ENCODE measurements at regions not wholly inside any gene's neighbourhood (a gene's known extent, or its start where the extent isn't known, plus 50 kb on each side); places are given as distances from the start of the nearest gene placed in this dataset.

- FAIRE-seq (no peak), DNase-seq (ENCODE audit: insufficient read length, low spot score) (no peak)
Observed at GRCh38 chr18:72104851-72105250, 439.3 kb downstream of the CBLN2 start.

DNA sequence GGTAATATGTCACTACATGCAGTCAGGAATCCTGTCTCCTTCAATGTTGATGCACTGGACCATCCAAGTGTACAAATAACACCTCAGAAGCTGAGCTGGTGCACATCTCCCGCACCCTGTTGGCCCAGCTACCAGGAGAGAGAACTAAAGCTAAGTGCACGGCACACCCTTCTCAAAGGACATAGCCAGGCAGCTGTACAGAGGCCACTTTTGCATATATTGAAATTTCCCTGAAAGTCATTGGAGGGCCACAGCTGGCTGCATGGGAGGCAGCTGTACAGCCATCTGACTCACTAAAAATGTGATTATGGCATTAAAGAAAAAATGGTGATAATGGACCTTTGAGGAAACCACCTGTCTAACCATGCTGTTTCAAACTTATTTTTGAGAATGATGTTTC, 441.7 kb downstream of the CBLN2 start:
- DNase-seq (ENCODE audit: insufficient read length, low spot score) (no peak), FAIRE-seq (no peak)

DNA sequence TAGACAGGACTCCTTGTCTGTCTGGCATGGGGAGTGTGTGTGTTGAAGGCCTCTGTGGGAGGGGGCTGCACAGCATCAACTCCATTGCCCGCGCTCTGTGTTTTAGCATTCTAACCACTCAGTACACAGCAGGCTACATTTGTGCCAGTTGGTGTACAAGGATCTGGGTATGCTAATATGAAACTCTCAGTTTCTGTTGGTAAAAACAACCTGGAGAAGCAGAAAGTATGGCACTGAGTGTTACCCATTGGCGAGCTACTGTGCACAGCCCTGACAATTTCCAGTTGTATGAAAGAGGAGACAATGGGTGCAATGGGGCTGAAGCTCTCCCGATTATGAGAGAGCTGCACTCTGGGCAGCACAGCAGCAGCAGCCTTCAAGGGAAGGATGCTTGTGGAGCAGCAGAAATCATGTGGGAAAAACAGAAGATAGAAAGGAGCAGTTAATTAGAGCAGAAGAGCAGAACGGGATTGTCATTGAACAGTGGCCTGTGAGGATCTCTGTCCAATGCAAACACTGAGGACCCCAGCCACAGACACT, 443.6 kb downstream of the CBLN2 start:
- DNase-seq (ENCODE audit: insufficient read length, low spot score) (no peak), FAIRE-seq (no peak)

GRCh38 chr18:72091369-72091768, 452.8 kb downstream of the CBLN2 start:
- FAIRE-seq (no peak), DNase-seq (ENCODE audit: insufficient read length, low spot score) (no peak)

GRCh38 chr18:72089432-72089831, 454.7 kb downstream of the CBLN2 start:
- FAIRE-seq: no peak
- DNase-seq (ENCODE audit: insufficient read length, low spot score): no peak

DNA sequence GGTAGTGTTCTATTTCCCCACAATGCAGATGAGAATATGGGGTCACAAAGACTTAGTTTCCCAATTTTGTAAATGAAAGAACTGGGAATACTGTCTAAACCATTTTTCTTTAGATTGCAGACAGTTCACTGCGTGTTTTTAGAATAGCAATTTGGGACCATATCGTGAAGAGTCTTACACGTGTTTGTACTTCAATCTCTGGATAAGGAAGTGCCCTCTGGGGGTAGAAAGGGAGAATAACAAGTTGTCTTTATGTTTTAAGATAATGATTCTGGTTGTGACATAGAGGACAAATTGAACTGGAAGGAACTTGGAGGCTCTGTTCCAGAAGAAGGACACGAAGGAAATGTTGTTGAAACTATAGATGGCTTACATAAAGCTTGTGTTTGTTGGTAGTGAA, 457.7 kb downstream of the CBLN2 start:
- no peak for FAIRE-seq

DNA sequence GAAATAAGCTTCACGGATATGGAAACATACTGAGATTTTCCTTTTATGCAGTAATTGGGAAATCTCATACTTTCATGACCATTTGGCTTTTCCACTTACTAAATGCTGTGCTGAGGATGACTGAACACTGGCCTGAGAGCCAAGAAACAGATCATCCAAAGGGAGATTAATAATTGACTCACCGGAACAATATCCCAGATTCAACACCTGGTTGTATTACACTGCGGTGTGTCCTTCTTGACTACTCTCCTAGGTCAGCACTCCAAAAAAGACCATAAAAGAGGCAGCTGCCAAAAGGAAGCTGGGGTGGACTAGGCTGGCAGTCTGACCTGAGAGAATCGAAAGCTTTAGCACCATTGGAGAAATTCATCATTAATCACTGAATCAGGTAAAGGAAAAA, 469.1 kb downstream of the CBLN2 start:
- DNase-seq (ENCODE audit: insufficient read length, low spot score) (no peak), FAIRE-seq (no peak)

More for the DNA sequence above, 457.7 kb downstream of the CBLN2 start:
- DNase-seq (ENCODE audit: insufficient read length, low spot score): no peak

DNA sequence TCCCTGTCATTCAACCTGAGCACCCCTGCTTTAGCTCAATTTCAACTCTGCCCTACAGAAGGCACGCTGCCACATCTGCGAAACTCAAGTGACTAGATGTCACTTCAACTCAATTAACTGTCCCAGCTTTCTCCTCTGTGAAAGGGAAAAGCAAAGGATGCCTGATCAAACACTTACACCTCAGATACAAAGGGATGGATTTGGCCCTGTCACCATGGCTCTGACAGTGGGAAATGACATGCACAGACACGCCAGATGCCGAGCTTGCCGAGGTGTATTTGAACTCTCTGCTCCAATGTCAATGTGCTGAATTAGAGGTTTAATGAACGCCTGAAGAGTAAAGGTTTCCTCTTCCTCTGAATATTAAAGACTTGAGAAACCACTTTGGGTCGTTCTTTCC, 481.1 kb downstream of the CBLN2 start:
- no peak for FAIRE-seq
- DNase-seq (ENCODE audit: insufficient read length, low spot score): no peak

DNA sequence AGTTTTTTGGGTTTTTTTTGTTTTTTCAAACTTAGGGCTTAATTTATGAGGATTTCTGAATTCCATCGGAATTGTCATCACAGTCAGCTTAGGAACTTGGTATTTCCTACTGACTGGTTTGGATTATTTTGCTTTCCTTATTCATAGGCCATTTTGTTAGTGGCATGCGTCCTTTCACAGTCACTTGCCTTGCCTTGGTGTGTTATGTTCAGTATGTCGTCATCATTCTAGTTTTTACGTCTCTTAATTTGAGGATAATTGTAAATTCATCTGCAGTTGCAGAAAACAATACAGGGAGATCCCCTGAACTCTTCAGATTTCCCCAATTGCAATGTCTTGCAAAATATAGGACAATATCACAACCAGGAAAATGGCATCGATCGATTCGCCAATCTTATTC, 485.3 kb downstream of the CBLN2 start:
- FAIRE-seq: no peak
- no peak for DNase-seq (ENCODE audit: insufficient read length, low spot score)

DNA sequence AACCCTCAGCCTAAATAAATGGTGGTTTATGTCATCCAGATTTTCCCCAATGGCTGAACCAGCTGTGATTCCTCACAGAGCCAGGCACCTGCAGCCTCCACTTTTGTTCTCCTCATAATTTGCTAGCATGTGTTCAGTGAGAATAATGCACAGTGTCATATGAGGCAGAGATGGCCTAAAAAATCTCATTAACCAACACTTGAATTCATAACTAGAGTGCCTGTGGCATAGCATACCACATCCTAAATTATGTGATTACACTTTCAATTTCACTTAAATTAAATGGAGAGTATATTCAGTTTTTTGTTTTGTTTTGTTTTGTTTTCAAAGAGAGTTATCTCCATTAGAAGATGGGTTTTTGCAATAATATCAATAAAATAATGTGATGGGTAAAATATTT, 488.0 kb downstream of the CBLN2 start:
- no peak for DNase-seq (ENCODE audit: insufficient read length, low spot score)
- no peak for FAIRE-seq

DNA sequence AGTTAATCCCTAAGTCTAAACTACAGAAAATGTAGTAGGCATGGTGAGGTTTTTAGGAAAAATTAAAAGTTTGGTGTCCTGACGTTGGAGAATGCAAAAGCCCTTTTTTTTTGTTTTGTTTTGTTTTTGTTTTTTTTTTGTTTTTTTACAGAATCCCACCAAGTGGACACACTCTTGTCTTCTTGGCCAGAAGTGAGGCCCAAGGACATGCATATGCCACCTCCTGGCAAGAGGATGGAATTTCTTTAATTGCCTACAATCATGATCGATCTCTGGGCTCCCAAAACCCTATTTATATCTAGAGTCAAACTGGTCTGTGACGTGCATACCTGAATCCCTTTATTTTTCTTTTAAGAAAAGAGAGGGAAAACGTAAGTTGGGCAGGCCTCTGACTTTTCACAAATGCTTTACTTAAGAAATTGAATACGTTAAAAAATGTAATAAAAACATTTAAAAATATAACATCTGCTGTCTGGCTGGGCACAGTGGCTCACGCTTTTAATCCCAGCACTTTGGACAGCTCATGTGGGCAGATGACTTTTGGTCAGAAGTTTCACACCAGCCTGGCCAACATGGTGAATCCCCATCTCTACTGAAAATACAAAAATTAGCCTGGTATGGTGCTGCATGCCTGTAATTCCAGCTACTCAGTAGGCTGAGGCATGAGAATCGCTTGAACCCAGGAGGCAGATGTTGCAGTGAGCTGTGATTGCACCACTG, 502.7 kb downstream of the CBLN2 start:
- FAIRE-seq (no peak), DNase-seq (ENCODE audit: insufficient read length, low spot score) (no peak)

- FAIRE-seq (no peak), DNase-seq (ENCODE audit: insufficient read length, low spot score) (no peak)
Observed at GRCh38 chr18:72013427-72013850, 530.7 kb downstream of the CBLN2 start.

DNA sequence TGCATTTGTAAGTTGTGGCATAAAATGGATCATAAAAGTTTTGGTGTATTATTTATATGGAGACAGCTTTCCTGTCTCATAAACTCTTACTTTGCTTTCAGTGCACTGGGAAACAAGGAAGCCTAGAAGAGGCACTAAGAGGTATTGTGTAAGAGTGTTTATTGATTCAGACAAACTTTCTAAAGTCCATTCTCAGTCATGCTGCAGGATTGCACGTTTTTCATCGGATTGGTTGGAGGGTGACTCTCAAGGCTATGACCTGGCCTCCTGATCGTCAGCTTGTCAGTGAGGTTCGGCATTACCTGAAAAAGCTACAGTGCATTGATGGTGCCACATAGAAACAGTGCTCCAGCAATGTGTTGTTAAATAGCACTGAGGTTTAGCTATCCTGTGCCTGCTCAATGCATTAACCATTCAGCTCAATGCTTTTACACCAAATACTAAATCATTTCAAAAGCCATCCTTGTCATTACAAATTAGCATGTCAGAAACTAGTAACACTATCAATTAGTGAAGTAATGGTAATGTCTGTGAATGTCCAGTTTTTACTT, 545.5 kb downstream of the CBLN2 start:
- FAIRE-seq: no peak
- no peak for DNase-seq (ENCODE audit: insufficient read length, low spot score)

DNA sequence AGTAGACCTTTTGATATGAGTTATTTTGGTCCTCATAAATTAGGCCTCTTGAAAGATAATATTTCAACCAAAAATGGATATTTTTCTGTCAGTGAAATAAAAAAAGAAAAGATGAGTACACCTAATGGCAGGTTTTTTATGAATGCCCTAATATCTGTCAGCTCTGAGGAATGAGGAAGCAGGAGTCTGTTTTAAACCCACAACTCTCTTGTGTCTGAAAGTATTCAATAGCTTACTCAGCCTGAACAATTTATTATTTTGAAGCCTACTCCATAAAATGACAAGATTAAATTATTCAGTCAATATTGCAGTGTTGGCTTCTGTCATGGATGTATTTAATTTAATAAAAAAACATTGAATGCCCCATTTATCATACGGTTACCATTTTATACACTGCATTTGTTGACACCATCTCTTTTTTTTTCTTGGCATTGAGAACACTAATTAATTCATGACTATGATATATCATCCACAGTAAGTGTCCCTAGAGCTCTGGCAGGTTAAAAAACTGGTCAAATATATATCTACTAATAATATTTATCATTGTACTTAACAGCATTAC, 548.2 kb downstream of the CBLN2 start:
- FAIRE-seq: no peak
- no peak for DNase-seq (ENCODE audit: insufficient read length, low spot score)

- FAIRE-seq: no peak
Observed at GRCh38 chr18:71994273-71994672, 549.9 kb downstream of the CBLN2 start.

DNA sequence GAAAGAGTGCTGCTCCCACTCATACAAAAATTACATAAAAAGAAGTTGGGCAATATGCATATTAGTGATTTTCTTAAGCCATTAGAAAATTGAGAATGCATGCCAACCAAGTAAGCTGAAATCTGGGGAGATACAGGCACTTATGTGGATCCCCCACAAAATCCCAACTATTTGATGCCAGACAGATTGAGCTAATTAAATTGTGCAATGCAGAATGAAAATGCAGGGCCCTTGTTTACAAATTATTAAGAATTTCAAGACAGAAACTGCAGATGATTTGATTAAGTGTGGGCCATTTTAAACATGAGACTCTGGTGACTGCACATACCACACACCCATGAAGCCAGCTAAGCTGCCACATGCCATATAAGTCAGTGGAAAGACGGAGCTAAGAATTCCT, 554.5 kb downstream of the CBLN2 start:
- DNase-seq (ENCODE audit: insufficient read length, low spot score) (no peak), FAIRE-seq (no peak)

More at GRCh38 chr18:71994273-71994672, 549.9 kb downstream of the CBLN2 start:
- DNase-seq (ENCODE audit: insufficient read length, low spot score): no peak

- no peak for FAIRE-seq
- DNase-seq (ENCODE audit: insufficient read length, low spot score): no peak
Observed at GRCh38 chr18:71986351-71987050, 557.6 kb downstream of the CBLN2 start.

GRCh38 chr18:71976744-71977143, 567.4 kb downstream of the CBLN2 start:
- no peak for FAIRE-seq
- no peak for DNase-seq (ENCODE audit: insufficient read length, low spot score)

DNA sequence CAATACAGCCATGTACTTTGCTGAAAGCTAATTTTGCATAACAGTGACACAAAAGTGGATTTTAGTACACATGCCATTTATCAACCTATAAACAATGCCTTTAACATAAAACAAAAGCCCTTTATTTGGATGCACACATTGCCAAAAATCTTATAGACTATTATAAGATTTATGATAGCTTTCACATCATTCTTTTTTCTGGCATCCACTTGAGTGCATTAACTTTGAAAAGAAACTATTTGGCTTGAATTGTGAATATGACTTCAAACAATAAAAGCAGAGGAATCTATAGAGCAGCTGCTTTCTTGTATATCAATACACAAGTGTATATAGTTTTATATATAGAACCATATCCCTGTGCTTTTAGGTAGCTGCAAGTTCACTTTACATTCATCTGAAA, 577.4 kb downstream of the CBLN2 start:
- DNase-seq (ENCODE audit: insufficient read length, low spot score): no peak

GRCh38 chr18:71958605-71959004, 585.5 kb downstream of the CBLN2 start:
- no peak for FAIRE-seq
- no peak for DNase-seq (ENCODE audit: insufficient read length, low spot score)

More for the DNA sequence above, 577.4 kb downstream of the CBLN2 start:
- no peak for FAIRE-seq

DNA sequence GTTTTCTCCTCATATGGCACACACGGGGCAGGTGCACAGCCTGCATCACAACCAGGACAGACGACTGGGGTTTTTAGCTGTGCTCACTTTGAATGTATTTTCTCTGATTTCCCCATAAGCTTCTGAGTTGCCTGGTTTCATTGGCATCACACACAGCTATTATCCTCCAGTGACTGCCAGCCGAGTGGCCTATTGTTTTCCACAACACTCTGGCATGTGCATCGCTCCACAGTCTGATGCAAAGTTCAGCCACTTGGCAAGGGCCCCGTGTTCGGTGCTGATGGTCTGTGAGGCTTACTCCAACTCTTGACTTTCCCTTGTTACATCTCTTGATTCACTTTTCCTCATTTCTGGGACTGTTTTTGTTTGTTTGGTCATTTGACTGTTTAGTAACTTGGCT, 593.1 kb downstream of the CBLN2 start:
- DNase-seq (ENCODE audit: insufficient read length, low spot score): no peak
- FAIRE-seq: no peak
